ENCODE measurements at regions not wholly inside any gene's neighbourhood (a gene's known extent, or its start where the extent isn't known, plus 50 kb on each side); places are given as distances from the start of the nearest gene placed in this dataset.
"Not testable (repeated sequence)": the region's sequence is repeated elsewhere in the genome, so short reads cannot be mapped to it uniquely, and the experiment has no call there.

- not testable (repeated sequence) for H4K91ac ChIP-seq (ENCODE audit: low read depth, low read length); H3K4ac ChIP-seq (ENCODE audit: low read depth, low read length); H2BK120ac ChIP-seq (ENCODE audit: insufficient read depth, low read length, poor library complexity); H3K79me1 ChIP-seq (ENCODE audit: low read length); H3K4me2 ChIP-seq (ENCODE audit: low read length); H3K36me3 ChIP-seq (ENCODE audit: control insufficient read depth in 1 of 2, insufficient read depth in 2 of 2, low read length in 2 of 2); H3K4me3 ChIP-seq (ENCODE audit: low read depth, low read length); H4K8ac ChIP-seq (ENCODE audit: low read depth, low read length); H3K9ac ChIP-seq (ENCODE audit: low read length); H3K27me3 ChIP-seq (ENCODE audit: insufficient read depth, low read length); H2AFZ ChIP-seq (ENCODE audit: insufficient read depth, low read length, poor library complexity); H4K12ac ChIP-seq (ENCODE audit: low read depth, low read length); H2AK5ac ChIP-seq (ENCODE audit: low read length); H3K79me2 ChIP-seq (ENCODE audit: control insufficient read depth, insufficient read depth, low read length, poor library complexity); DNase-seq; H3K18ac ChIP-seq (ENCODE audit: low read length); H2BK5ac ChIP-seq (ENCODE audit: low read depth, low read length, poor library complexity); H3K4me1 ChIP-seq (ENCODE audit: control insufficient read depth in 1 of 2, insufficient read depth in 2 of 2, low read length in 2 of 2); H3K9me3 ChIP-seq (ENCODE audit: insufficient read depth, low read depth, low read length); H2BK12ac ChIP-seq (ENCODE audit: low read length); H3K23ac ChIP-seq (ENCODE audit: low read length); H3K27ac ChIP-seq (ENCODE audit: low read depth, low read length); H3K14ac ChIP-seq (ENCODE audit: low read length)
- WGBS (ENCODE audit: extremely low coverage, insufficient coverage, insufficient read length) = no CpG with 5 or more reads among the region's 2 CpGs
These were observed 317.5 kb downstream of the LMO7 start for GRCh38 chr13:75953589-75953988.

GRCh38 chr13:75947448-75947847, 311.3 kb downstream of the LMO7 start:
- Histone ChIP-seq H2AK5ac (ENCODE audit: low read length) (no peak overlapping the region), H3K79me2 (ENCODE audit: control insufficient read depth, insufficient read depth, low read length, poor library complexity) (no peaks in the 10 kb centered on the region), H3K23ac (ENCODE audit: low read length) (no peak overlapping the region), H4K12ac (ENCODE audit: low read depth, low read length) (no peak overlapping the region), H3K14ac (ENCODE audit: low read length) (no peak overlapping the region), H3K4me3 (ENCODE audit: low read depth, low read length) (no peak overlapping the region), H3K18ac (ENCODE audit: low read length) (no peak overlapping the region), H3K27ac (ENCODE audit: low read depth, low read length) (no peak overlapping the region), H4K8ac (ENCODE audit: low read depth, low read length) (no peak overlapping the region), H3K79me1 (ENCODE audit: low read length) (no peaks in the 10 kb centered on the region), H3K9me3 (ENCODE audit: insufficient read depth, low read depth, low read length) (no peaks in the 10 kb centered on the region), H3K4me2 (ENCODE audit: low read length) (no peak overlapping the region), H2AFZ (ENCODE audit: insufficient read depth, low read length, poor library complexity) (no peak overlapping the region), H3K9ac (ENCODE audit: low read length) (no peak overlapping the region), H4K91ac (ENCODE audit: low read depth, low read length) (no peak overlapping the region), H3K4ac (ENCODE audit: low read depth, low read length) (no peak overlapping the region), H2BK12ac (ENCODE audit: low read length) (no peak overlapping the region), H2BK5ac (ENCODE audit: low read depth, low read length, poor library complexity) (no peak overlapping the region), H2BK120ac (ENCODE audit: insufficient read depth, low read length, poor library complexity) (no peak overlapping the region), H3K4me1 (ENCODE audit: control insufficient read depth in 1 of 2, insufficient read depth in 2 of 2, low read length in 2 of 2) (no peaks in the 10 kb centered on the region), H3K27me3 (ENCODE audit: insufficient read depth, low read length) (no peaks in the 10 kb centered on the region), H3K36me3 (ENCODE audit: control insufficient read depth in 1 of 2, insufficient read depth in 2 of 2, low read length in 2 of 2) (no peaks in the 10 kb centered on the region)
- no peak for DNase-seq
- WGBS (ENCODE audit: extremely low coverage, insufficient coverage, insufficient read length) = no CpG with 5 or more reads among the region's 2 CpGs

DNA sequence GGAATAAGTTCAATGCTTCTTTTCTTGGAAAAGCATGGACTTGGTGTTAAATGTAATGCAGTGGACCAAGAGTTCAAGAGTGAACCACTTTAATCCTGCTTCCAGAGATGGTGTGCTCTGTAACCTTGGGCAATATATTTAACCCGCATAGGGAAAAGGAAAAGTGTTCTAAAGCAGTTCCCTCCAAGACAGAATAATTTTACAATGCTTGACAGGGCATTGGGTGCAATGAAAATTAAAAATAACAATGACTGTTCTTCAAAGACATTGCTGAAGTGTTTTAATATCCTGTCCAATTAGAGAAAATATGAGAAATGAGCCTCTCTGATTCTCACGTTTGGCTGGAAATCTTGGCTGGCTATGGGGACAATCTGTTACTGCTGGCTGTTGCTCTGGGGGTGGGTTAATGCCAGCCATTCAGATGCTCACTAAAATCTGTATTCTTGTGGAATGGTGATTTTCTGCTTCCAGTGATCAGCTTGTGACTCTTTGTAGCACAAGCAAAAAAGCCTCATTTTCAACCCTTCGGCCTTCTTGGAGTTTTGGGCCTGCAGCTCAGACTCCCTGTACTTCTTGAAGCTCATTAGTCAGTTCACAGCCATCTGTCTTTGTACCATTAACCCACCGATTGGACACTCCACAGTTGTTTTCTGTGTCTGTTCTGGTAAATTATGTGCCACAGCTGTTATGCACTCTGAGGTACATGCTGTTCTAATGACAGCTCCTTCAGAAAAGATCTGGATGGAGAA, 310.6 kb downstream of the LMO7 start:
- no peak overlapping the region for H2BK12ac ChIP-seq (ENCODE audit: low read length)
- no peak overlapping the region for H2BK120ac ChIP-seq (ENCODE audit: insufficient read depth, low read length, poor library complexity)
- no peaks in the 10 kb centered on the region for H3K27me3 ChIP-seq (ENCODE audit: insufficient read depth, low read length)
- H3K4me1 ChIP-seq (ENCODE audit: control insufficient read depth in 1 of 2, insufficient read depth in 2 of 2, low read length in 2 of 2) = no peaks in the 10 kb centered on the region
- H2AK5ac ChIP-seq (ENCODE audit: low read length) = no peak overlapping the region
- no peak overlapping the region for H3K14ac ChIP-seq (ENCODE audit: low read length)
- no peak overlapping the region for H4K8ac ChIP-seq (ENCODE audit: low read depth, low read length)
- H2BK5ac ChIP-seq (ENCODE audit: low read depth, low read length, poor library complexity) = no peak overlapping the region
- H4K91ac ChIP-seq (ENCODE audit: low read depth, low read length) = no peak overlapping the region
- H3K18ac ChIP-seq (ENCODE audit: low read length) = no peak overlapping the region
- no peak for DNase-seq
- no peak overlapping the region for H3K4ac ChIP-seq (ENCODE audit: low read depth, low read length)
- no peaks in the 10 kb centered on the region for H3K79me2 ChIP-seq (ENCODE audit: control insufficient read depth, insufficient read depth, low read length, poor library complexity)
- no peak overlapping the region for H3K4me3 ChIP-seq (ENCODE audit: low read depth, low read length)
- H3K9ac ChIP-seq (ENCODE audit: low read length) = no peak overlapping the region
- no peak overlapping the region for H2AFZ ChIP-seq (ENCODE audit: insufficient read depth, low read length, poor library complexity)
- H3K23ac ChIP-seq (ENCODE audit: low read length) = no peak overlapping the region
- H3K27ac ChIP-seq (ENCODE audit: low read depth, low read length) = no peak overlapping the region
- H3K36me3 ChIP-seq (ENCODE audit: control insufficient read depth in 1 of 2, insufficient read depth in 2 of 2, low read length in 2 of 2) = no peaks in the 10 kb centered on the region
- H3K9me3 ChIP-seq (ENCODE audit: insufficient read depth, low read depth, low read length) = no peaks in the 10 kb centered on the region
- no peak overlapping the region for H3K4me2 ChIP-seq (ENCODE audit: low read length)
- no peaks in the 10 kb centered on the region for H3K79me1 ChIP-seq (ENCODE audit: low read length)
- WGBS (ENCODE audit: extremely low coverage, insufficient coverage, insufficient read length) = no CpG with 5 or more reads among the region's 4 CpGs
- no peak overlapping the region for H4K12ac ChIP-seq (ENCODE audit: low read depth, low read length)

DNA sequence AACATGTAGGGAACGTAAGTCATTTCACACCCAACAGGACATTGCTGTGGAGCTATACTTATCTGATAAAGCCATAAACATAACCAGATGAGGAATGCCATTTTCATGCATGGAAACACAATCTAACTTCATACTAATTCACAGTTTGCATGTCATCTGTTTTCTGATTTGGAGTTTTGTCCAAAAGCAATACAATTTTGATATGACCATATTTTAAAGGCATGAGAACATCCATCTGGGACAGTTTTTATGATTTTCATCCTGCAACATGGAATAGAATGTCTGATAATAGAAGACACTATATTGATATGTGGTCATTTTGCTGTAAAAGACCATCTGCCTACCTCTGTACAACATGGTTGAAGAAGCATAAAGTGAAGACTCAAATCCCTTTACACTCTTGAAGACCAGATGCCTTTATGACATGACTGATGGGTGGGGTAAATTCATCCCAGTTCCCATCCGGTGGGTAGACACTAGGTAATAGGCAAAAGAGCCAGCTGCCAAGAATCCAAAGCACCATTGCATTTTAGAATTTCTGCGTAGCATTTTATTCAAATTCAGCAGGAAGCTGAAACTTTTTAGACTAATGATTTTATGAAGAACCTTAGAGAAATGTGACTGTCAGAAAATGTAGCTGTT, 309.8 kb downstream of the LMO7 start:
- no peaks in the 10 kb centered on the region for H3K79me2 ChIP-seq (ENCODE audit: control insufficient read depth, insufficient read depth, low read length, poor library complexity)
- WGBS (ENCODE audit: extremely low coverage, insufficient coverage, insufficient read length) = no CpG with 5 or more reads among the region's 3 CpGs
- H3K27me3 ChIP-seq (ENCODE audit: insufficient read depth, low read length) = no peaks in the 10 kb centered on the region
- H3K4me1 ChIP-seq (ENCODE audit: control insufficient read depth in 1 of 2, insufficient read depth in 2 of 2, low read length in 2 of 2) = no peaks in the 10 kb centered on the region
- H3K4ac ChIP-seq (ENCODE audit: low read depth, low read length) = no peak overlapping the region
- no peak overlapping the region for H2BK120ac ChIP-seq (ENCODE audit: insufficient read depth, low read length, poor library complexity)
- no peak for DNase-seq
- H3K36me3 ChIP-seq (ENCODE audit: control insufficient read depth in 1 of 2, insufficient read depth in 2 of 2, low read length in 2 of 2) = no peaks in the 10 kb centered on the region
- no peak overlapping the region for H3K23ac ChIP-seq (ENCODE audit: low read length)
- H3K27ac ChIP-seq (ENCODE audit: low read depth, low read length) = no peak overlapping the region
- no peak overlapping the region for H3K4me2 ChIP-seq (ENCODE audit: low read length)
- no peak overlapping the region for H2BK5ac ChIP-seq (ENCODE audit: low read depth, low read length, poor library complexity)
- no peak overlapping the region for H2AK5ac ChIP-seq (ENCODE audit: low read length)
- no peak overlapping the region for H3K4me3 ChIP-seq (ENCODE audit: low read depth, low read length)
- H3K79me1 ChIP-seq (ENCODE audit: low read length) = no peaks in the 10 kb centered on the region
- H2AFZ ChIP-seq (ENCODE audit: insufficient read depth, low read length, poor library complexity) = no peak overlapping the region
- H3K18ac ChIP-seq (ENCODE audit: low read length) = no peak overlapping the region
- H3K14ac ChIP-seq (ENCODE audit: low read length) = no peak overlapping the region
- H3K9me3 ChIP-seq (ENCODE audit: insufficient read depth, low read depth, low read length) = no peaks in the 10 kb centered on the region
- no peak overlapping the region for H2BK12ac ChIP-seq (ENCODE audit: low read length)
- H3K9ac ChIP-seq (ENCODE audit: low read length) = no peak overlapping the region
- H4K8ac ChIP-seq (ENCODE audit: low read depth, low read length) = no peak overlapping the region
- H4K91ac ChIP-seq (ENCODE audit: low read depth, low read length) = no peak overlapping the region
- H4K12ac ChIP-seq (ENCODE audit: low read depth, low read length) = no peak overlapping the region

Data from trophoblast cell (in vitro differentiated cells and primary cell).